Type B pancreatic cell (in vitro differentiated cells): ENCODE measurements at regions not wholly inside any gene's neighbourhood (a gene's known extent, or its start where the extent isn't known, plus 50 kb on each side); places are given as distances from the start of the nearest gene placed in this dataset.

Experiments used
- DNase-seq: peaks from one replicate; pipeline ENCODE4 v3.0.0; 2021; ENCODE audit warnings: mixed read lengths; ENCODE audit not compliant: unreplicated experiment; ENCODE audit errors: extremely low spot score
- H3K27ac Mint-ChIP-seq: 2 replicates; pipeline ENCODE4 v1.8.0; 2021; ENCODE audit warnings: mild to moderate bottlenecking, mixed read lengths
- H3K27me3 Mint-ChIP-seq: 2 replicates; pipeline ENCODE4 v1.8.0; 2021; ENCODE audit warnings: mixed read lengths
- H3K36me3 Mint-ChIP-seq: 2 replicates; pipeline ENCODE4 v1.8.0; 2021; ENCODE audit warnings: mixed read lengths
- H3K4me1 Mint-ChIP-seq: one replicate; pipeline ENCODE4 v1.8.0; 2021; ENCODE audit warnings: mixed read lengths; ENCODE audit not compliant: unreplicated experiment
- H3K4me3 Mint-ChIP-seq: 2 replicates; pipeline ENCODE4 v1.8.0; 2021; ENCODE audit warnings: mild to moderate bottlenecking, mixed read lengths
- H3K9me3 Mint-ChIP-seq: 2 replicates; pipeline ENCODE4 v1.8.0; 2021; ENCODE audit warnings: mixed read lengths
- CTCF ChIP-seq: fragments of 200-600 bp; sonication (generic); conservative IDR thresholded peaks from 2 replicates; pipeline ENCODE4 v1.5.0; 2021; ENCODE audit warnings: antibody characterized with exemption, mild to moderate bottlenecking

- no peak for DNase-seq
- H3K27ac Mint-ChIP-seq: no peak overlapping the region
- no peaks in the 10 kb centered on the region for H3K27me3 Mint-ChIP-seq
- peaks cover 6% of the 10 kb centered on the region for H3K4me1 Mint-ChIP-seq
- no peak overlapping the region for H3K4me3 Mint-ChIP-seq
- no peaks in the 10 kb centered on the region for H3K36me3 Mint-ChIP-seq
- TF ChIP-seq CTCF: no peak
- no peaks in the 10 kb centered on the region for H3K9me3 Mint-ChIP-seq
Measured at GRCh38 chr5:12459326-12459725, 555.1 kb upstream of the CTNND2 start.

- no peak for DNase-seq
- no peak for TF ChIP-seq CTCF
- Mint-ChIP-seq H3K27ac (no peak overlapping the region), H3K4me1 (no peaks in the 10 kb centered on the region), H3K36me3 (no peaks in the 10 kb centered on the region), H3K27me3 (no peaks in the 10 kb centered on the region), H3K4me3 (no peak overlapping the region), H3K9me3 (no peaks in the 10 kb centered on the region)
Measured at GRCh38 chr5:12419075-12419474, 514.8 kb upstream of the CTNND2 start.

GRCh38 chr5:12413585-12413984, 509.3 kb upstream of the CTNND2 start:
- DNase-seq: no peak

GRCh38 chr5:12413075-12413474, 508.8 kb upstream of the CTNND2 start:
- Mint-ChIP-seq H3K27me3 (no peaks in the 10 kb centered on the region), H3K4me1 (no peaks in the 10 kb centered on the region), H3K27ac (no peak overlapping the region), H3K9me3 (no peaks in the 10 kb centered on the region), H3K4me3 (no peak overlapping the region), H3K36me3 (no peaks in the 10 kb centered on the region)
- DNase-seq: no peak
- no peak for TF ChIP-seq CTCF

More at GRCh38 chr5:12413585-12413984, 509.3 kb upstream of the CTNND2 start:
- Mint-ChIP-seq H3K27ac (no peak overlapping the region), H3K4me3 (no peak overlapping the region), H3K4me1 (no peaks in the 10 kb centered on the region), H3K27me3 (no peaks in the 10 kb centered on the region), H3K9me3 (no peaks in the 10 kb centered on the region), H3K36me3 (no peaks in the 10 kb centered on the region)
- no peak for TF ChIP-seq CTCF

GRCh38 chr5:12399868-12400267, 495.6 kb upstream of the CTNND2 start:
- no peak for DNase-seq
- H3K27me3 Mint-ChIP-seq: no peaks in the 10 kb centered on the region
- H3K9me3 Mint-ChIP-seq: no peaks in the 10 kb centered on the region
- H3K4me1 Mint-ChIP-seq: no peaks in the 10 kb centered on the region
- no peak overlapping the region for H3K4me3 Mint-ChIP-seq
- no peak for TF ChIP-seq CTCF
- H3K27ac Mint-ChIP-seq: no peak overlapping the region
- no peaks in the 10 kb centered on the region for H3K36me3 Mint-ChIP-seq

- H3K4me3 Mint-ChIP-seq: no peak overlapping the region
- no peaks in the 10 kb centered on the region for H3K9me3 Mint-ChIP-seq
- no peaks in the 10 kb centered on the region for H3K27me3 Mint-ChIP-seq
- no peak overlapping the region for H3K27ac Mint-ChIP-seq
- DNase-seq: no peak
- TF ChIP-seq CTCF: no peak
- H3K4me1 Mint-ChIP-seq: no peaks in the 10 kb centered on the region
- H3K36me3 Mint-ChIP-seq: no peaks in the 10 kb centered on the region
Measured at GRCh38 chr5:12392246-12392645, 488.0 kb upstream of the CTNND2 start.
